Superior temporal gyrus (tissue), 1 donor: ENCODE measurements at regions not wholly inside any gene's neighbourhood (a gene's known extent, or its start where the extent isn't known, plus 50 kb on each side); places are given as distances from the start of the nearest gene placed in this dataset.

ENCODE experiments used
- DNase-seq: peaks from one replicate; pipeline ENCODE4 v3.0.0-alpha.2; 2016; ENCODE audit errors: extremely low spot score

DNA sequence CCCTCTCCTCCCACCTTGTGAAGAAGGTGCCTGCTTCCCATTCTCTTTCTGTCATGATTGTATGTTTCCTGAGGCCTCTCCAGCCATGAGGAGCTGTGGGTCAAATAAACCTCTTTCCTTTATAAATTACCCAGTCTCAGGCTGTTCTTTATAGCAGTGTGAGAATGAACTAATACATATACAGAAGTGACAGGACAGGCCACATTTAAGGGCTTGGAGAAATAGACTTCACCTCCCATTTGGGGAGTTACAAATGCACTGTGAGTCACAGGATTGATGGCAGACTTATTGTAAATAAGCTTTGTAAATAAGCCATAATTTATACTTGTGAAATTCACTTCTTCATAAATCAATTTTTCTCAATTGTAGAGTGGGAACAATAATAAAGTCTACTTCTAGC, 543.3 kb downstream of the LRRIQ3 start:
- DNase-seq = no peak

DNA sequence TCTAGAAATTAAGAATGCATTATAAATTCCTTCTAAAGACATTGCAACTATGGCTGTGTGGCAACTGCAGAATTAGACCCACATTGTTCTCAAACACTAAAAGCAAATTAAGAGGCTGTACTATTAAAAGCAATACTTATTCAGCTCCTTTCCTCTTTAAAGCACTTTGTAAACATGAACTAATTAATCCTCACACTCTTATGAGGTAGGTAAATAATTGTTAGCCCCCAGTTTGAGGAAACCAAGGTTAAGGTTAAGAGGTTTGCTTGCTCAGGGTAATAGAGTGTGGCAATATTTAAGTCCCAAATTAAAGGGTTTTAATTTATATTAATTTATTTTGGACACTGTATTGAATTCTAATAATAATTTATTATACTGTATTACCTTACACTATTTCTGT, 553.8 kb downstream of the LRRIQ3 start:
- DNase-seq = no peak

DNA sequence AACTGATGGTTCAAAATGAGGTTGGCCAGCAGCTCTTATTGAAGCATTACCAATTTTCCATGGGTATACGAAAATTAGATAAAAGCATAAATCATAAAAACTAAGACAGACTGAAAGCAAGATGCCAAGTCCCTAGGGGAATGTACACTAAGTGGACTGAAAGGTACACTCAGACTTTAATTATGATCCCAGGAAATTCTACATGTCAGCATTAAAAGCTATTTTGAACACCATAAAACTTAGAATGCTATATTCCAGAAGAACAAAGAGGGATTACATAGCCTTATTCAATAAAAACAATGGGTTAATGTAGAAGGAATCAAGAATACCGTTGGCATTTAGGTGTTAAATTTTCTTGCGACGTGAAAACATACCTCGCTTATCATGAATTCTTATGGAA, 558.5 kb downstream of the LRRIQ3 start:
- no peak for DNase-seq

DNA sequence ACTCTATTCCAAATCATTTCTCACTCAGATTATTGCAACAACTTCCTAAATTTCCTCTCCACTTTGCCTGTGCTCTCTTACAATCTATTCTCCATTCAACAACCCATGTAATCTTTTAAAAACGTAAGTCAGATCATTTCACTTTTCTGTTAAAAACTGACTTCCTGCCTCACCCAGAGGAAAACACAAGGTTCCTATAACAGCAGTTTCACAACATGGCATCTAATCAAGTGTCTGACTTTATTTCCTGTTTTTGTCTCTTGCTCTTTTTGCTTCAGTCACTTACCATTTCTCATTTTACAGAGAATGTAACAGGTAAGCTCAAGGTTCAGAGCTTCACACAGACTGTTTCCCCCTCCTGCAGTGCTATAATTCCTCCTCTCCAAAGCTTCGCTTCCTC, 560.7 kb downstream of the LRRIQ3 start:
- no peak for DNase-seq

DNA sequence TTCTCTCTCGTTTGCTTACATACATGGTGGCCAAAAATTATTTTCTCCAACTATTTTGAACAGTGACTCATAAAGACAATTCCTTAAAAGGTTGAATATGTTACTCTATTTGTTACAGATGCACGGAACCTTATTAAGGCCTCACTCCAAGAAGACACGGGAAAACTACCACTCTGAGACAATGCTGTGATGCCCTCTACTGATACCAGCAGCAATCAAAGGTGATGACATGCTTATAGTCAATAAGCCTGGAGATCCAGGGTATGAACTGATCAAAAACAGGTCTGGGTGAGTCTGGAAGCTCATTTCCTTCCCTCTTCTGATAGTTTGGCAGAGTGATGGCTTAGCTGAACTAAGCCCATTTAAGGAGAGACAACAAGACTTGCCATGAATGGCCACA, 563.0 kb downstream of the LRRIQ3 start:
- no peak for DNase-seq

DNA sequence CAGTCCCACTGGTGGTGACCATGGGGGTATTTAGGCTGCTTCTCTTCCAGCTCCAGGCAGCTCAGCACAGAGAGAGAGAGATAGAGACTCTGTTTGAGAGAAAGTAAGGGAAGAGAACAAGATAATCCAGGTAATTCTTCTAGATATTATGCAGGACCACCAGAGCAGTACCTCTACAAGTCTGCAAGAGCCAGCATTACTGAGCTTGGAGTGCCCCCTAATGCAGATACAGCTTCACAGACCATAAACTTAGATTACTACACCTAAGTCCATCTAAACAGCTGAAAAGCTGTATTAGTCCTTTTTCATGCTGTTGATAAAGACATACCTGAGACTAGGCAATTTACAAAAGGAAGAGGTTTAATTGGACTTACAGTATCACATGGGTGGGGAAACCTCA, 570.3 kb downstream of the LRRIQ3 start:
- no peak for DNase-seq

DNA sequence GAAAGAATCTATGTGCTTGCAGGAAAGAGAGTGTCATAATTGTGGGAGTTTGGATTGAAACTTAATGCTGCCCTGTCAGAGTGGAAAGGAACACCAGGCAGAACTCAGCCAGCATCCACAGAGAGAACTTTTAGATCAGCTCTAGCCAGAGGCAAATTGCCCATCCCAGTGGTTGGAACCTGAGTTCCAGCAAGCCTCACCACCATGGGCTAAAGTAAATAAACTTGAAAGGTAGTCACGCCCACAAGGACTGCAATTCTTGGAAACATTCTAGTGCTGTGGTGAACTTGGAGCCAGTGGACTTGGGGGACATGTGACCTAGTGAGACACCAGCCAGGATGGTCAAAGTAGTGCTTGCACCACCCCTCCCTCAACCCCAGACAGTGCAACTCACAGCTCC, 571.6 kb downstream of the LRRIQ3 start:
- no peak for DNase-seq

DNA sequence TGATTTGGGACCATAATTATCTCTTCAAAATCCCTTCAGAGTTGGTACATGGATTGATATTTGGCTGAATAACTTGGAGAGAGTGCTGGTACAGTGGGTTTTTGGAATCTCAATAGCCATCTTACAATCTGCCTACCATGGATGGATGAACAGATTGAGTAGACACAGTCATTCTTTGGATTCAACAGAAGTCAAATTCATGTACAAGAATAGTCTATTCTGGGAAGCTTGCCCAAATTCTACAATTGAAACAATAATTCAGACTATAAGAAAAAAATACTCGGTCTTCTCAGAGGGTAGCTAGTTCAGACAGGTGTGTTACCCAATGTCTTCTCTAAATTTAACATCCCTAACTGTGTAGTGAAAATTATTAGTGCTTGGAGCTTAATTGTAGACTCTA, 574.0 kb downstream of the LRRIQ3 start:
- no peak for DNase-seq

DNA sequence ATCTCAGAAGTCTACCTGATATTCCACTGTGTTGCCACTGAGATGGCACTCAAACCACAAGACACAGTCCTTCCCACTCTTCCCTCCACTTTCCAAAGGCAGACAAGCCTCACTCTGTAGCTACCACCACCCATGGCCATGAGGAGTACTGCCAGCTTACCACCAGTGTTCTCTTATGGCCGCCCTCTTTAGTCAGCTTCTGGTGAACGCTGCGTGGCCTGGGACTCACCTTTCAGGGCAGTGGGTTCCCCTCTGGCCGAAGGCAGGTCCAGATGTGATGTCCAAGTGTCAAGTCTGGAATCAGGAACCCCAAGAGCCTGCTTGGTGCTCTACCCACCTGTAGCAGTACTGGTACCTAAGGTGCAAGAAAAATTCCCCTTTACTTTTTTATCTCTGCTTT, 580.8 kb downstream of the LRRIQ3 start:
- no peak for DNase-seq

DNA sequence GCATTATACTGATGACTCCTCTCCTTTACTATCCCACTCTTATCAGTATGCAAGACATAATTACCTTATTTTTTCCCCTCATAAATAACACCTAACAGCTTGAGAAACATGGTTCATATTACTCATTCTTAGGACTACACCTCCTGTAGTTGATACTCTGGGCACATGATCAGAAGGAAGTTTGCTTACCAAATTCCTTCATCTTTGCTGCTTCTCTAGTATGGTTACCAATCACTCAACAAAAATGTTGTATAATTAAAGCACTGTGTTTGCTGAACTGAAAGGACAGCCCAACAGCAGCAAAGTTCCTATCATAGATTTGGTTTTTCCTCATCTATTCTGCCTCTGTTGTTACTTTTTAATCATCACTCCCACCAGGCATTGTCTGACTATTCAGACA, 586.3 kb downstream of the LRRIQ3 start:
- DNase-seq = no peak

DNA sequence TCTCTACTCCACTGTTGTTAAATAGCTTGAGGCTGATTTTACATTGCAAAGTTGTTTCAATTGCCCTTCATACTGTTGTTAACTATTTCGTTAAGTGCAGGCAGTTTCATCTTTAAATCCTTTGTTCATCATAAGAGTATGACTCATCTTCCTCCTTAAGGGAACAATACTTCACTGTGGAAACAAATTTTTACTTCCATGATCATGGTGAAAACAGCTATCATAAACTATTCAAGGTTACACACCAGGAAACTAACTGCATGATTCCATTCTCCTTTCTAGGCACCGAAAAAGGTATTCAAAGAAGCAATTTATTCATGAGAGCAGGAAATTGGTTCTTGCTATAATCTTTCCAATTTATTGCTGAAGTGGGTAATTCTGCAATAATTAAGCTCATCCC, 593.2 kb downstream of the LRRIQ3 start:
- DNase-seq = no peak

DNA sequence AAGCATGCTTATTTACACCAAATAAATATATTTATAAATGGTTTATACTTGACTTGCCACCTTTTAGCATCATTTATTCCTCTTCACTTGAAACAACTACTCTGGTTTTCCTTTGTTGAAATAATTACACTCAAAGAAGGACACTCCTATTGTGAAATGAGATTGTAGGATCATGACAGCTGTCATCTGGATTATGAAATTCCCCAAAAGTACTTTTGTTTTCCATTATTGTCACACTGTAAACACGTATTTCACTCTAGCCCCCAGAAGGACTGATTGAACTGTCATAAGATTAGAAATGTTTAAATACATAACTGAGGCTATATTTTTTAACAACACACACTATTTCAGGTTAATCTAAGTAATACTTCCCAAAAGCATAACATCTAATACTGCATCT, 593.8 kb downstream of the LRRIQ3 start:
- no peak for DNase-seq

DNA sequence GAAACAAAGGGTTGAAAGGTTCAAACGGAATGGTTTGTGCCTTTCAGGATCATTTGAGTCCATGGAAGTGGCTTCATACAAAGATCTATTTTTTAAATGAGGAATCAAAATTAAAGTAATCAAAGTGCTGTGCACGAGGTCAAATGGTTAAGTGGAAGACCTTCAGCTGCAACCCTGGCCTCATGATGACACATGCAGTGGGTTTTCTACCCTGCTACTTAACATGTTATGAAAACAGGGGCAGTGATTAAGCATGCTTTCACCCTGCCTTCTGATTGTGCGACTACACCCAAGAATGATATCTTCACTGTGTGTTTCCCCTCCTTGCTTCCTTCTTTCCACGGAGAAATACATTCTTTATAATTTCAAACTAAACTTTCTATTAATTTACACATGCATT, 604.2 kb downstream of the LRRIQ3 start:
- DNase-seq = no peak

DNA sequence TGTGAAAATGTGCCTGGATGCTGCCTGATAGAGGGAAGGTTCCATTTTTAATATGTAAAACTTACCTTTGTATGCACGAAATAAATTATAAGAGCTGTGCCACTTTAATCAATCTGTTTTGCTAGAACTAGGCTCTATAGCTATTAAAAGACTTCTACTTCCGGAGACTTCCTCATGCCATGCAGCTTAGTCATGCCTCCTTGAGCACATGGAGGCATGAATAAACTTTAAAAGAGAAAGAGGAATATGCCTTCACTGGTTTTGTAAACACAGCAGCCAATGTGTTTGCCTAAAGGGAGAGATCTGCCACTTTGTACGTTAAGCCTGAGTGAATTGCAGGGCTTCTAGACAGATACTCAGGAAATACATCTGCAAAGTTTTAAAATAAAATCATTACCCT, 604.6 kb downstream of the LRRIQ3 start:
- no peak for DNase-seq

DNA sequence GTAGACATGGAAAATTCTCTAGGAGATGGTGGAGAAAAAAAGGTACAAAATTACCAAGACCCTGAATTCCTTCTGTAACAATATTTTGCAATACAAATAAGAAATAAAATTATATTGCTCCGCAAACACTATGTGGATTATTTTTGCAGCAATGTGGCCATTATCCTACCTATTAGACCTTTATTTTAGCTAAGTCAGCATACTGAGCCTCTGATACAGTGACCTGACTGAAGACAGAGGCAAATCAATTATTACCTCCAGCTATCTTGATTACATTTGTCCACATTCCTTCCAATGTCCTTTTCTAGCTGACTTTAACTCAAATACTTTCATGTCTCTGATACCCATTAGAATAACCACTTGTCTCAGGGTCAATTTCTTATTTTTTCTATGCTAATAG, 610.9 kb downstream of the LRRIQ3 start:
- no peak for DNase-seq

DNA sequence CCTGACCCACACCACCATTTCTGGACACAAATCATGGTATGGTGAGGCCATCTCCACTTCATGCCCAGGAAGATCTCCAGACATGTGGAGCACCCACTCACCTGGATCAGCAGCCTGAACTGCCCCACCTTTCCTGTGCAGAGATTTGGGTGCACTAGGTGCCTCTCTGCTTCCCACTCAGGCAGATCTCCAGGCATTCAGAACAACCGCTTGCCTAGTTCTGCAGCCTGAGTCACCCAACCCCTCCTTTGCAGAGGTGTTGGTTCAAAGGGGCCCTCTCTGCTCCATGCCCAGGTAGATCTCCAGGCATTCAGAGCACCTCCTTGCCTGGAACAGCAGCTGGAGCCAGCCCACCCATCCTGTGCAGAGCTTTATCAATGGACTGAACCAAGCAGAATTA, 620.8 kb downstream of the LRRIQ3 start:
- no peak for DNase-seq

DNA sequence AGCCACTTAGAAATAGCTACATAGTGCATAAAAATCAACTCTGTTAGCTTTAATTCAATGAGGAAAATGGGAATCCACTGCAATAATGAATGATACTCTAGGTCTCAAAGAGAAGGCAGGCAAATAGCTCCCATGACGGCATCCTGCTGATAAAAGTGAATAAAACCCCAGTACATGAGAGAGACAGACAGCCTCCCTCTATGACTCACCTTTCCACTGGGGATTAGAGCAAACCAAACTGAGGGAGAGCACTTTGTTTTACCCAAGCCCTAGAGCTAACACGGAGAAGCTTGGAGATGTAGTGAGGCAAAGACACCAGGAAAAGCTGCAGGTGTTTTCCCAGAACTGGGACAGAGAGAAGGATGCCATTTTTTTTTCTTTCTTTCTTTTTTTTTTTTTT, 621.9 kb downstream of the LRRIQ3 start:
- DNase-seq = no peak

DNA sequence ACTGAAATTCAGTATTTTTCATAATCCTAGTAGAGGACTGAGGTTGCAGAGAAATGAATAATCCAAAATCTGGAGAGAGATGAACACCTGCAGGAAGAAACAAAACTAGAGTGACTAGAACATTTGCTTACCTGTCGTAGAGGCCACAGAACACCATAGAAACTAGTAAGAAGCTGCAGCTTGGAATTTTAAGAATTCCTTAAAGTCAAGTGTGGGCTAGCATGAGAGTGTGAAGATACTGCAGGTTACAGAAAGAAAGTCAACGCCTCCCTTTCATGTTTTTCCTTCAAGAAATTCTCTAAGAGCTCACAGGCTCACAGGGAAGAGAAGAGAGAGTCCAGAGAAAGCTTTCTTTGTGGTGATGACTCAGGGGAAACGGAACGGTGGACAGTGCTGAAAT, 633.7 kb downstream of the LRRIQ3 start:
- no peak for DNase-seq

DNA sequence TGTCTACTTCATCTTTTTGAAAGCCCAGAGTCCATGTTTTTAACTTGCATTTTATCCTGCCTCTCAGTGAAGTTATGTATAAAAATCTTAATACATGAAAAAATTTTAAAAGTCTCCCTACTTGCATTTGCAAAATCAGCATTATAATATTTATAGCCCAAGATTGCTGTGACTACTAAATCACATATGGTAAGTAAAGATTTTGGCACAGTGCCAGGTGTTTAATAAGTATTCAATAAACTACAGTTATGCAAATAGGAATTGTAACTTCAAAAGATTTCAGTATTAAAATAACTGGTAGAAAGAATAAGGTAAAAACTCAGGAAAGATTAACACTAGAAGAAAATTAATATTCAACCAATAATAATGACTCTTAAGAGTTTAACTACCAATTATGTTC, 641.7 kb downstream of the LRRIQ3 start:
- DNase-seq = no peak

DNA sequence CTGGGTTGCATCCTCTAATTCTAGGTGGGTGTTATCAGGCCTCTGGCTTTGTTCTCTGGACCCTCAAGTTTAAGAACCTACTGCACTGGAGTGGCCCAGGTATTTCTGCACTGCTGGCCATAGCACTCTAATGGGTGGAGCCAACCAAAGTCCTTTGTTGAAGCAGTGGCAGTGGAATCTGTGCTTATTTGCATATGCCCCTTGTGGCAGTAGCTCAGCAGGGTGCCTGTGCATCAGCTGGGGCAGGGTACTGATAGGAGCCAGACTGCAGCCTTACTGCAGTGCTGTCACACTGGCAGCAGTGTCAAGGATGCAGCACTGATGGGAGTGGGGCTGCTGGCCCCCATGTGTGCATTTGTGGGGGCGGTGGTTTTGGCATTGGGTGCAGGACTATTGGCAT, 660.6 kb downstream of the LRRIQ3 start:
- no peak for DNase-seq

DNA sequence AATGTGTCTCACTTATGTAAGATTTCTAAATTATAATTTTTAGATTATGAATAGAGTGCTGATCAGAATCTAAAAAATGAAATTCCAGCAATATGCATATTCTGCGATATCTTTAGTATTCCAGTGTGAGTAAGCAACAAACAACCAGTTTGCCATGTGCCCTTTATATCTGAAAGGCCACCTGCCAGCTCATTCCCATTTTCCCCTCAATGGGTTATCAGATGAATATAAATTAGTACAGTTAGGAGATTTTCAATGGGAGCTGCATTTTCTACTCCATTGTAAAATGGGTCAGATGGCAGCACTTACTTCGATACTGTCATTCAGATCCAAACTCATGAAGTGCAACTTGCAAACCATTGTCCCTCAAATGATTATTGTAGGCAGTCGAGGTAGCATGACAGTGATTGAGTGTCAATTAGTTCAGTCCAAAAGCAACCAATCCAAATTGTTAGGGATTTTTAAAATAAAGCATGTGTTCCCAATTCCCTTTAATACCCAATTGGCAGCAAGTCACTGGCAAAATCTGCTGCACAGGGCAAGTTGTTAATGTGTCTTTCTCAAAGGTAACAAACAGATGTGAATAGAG, 680.3 kb downstream of the LRRIQ3 start:
- no peak for DNase-seq

DNA sequence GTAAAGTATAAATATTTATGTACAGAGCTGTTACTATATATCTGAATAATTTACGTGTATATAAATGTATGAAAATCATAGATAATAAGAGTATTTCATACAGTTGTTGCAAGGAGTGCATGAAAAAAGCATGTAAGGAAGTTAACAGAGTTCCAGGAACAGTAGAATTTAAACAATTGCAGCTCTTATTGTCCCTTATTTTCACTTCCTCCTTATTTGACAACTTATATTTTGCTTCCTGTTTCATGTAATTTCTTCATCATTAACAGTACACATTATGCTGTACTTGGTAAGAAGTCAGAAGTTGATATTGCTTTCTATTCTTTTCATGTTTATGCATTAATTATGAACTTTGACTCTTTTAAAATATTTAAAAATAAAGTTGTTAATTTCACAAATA, 681.5 kb downstream of the LRRIQ3 start:
- DNase-seq = no peak

DNA sequence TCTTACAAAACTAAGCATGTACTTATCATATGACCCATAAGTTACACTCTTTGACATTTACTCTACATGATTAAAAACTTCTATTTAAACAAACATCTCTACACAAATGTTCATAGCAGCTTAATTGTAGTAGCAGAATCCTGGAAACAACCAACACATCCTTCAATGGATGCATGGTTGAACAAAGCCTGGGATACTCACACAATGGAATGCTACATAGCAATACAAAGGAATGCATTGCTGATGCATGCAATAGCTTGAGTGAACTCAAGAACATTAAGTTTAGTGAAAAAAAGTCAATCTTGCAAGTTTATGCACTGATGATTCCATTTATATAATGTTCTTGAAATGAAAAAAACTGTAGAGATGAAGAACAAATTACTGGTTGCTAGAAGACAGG, 686.9 kb downstream of the LRRIQ3 start:
- DNase-seq = no peak

DNA sequence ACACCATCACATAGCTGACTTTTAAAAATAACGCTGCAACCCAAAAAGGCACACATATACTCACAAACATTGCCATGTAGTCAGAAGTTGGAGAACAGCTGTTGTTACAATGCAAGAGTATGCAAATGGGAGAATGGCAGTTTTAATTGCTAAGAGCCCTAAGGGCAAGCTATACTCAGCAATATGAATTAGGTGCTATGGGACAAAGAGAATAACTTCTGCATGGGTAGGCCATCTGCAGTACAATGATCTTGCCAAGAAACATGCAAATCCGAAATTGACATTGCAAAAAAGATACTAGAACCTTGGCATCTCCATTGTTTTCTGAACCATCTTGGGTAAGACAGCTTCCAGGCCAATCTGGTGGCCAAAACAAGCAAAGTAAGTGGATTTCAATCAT, 697.8 kb downstream of the LRRIQ3 start:
- no peak for DNase-seq

DNA sequence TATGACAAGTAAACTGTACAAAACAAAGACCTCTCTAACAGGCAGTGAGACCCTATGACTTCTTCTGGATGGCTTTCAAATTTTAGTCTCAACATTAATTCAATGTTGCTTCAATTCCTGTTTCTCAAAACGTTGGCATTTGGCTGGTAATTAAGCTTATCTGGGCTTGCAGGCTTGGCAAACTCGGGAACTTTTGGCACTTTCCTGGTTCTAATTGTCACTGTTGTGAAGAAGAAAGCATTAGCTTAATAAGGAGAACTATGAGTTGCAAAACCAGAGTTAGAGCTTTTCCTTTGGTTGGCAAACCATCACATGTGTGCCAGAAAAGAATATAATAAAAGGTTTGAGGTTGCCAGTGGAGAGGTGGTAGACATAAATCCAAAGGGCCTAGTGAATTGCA, 698.3 kb downstream of the LRRIQ3 start:
- no peak for DNase-seq
